Breast epithelium (tissue), 4 donors: ENCODE measurements at regions not wholly inside any gene's neighbourhood (a gene's known extent, or its start where the extent isn't known, plus 50 kb on each side); places are given as distances from the start of the nearest gene placed in this dataset.
"Not testable (repeated sequence)": the region's sequence is repeated elsewhere in the genome, so short reads cannot be mapped to it uniquely, and the experiment has no call there.

Experiments
- DNase-seq, 2 donors: peaks; one replicate each; pipeline ENCODE4 v3.0.0-alpha.2; 2019; ENCODE audit warnings: low spot score in 2 of 2
- H3K27ac ChIP-seq, 2 donors: fragments of 200-600 bp; sonication (generic) in 1 of 2; one replicate each; pipeline ENCODE4 v1.5.1; 2016 to 2019; ENCODE audit warnings: mild to moderate bottlenecking in 1 of 2
- H3K27me3 ChIP-seq, 2 donors: fragments of 200-600 bp; sonication (generic) in 1 of 2; one replicate each; pipeline versions ENCODE4 v1.5.1 to v1.6.0; 2017 to 2019; ENCODE audit warnings: control low read depth in 1 of 2, mild to moderate bottlenecking in 1 of 2
- H3K36me3 ChIP-seq: fragments of 200-600 bp; one replicate; pipeline ENCODE4 v1.5.1; 2019
- H3K4me1 ChIP-seq, 2 donors: fragments of 200-600 bp; sonication (generic); one replicate each; pipeline ENCODE4 v1.5.1; 2016 to 2019; ENCODE audit warnings: control low read depth in 1 of 2
- H3K4me3 ChIP-seq, 3 donors: fragments of 200-600 bp; sonication (generic); 1 replicate in 2 of 3; 2 replicates in 1 of 3; pipeline ENCODE4 v1.5.1; 2016 to 2019; ENCODE audit warnings: mild to moderate bottlenecking in 3 of 3, moderate library complexity in 2 of 3
- H3K9me3 ChIP-seq, 2 donors: fragments of 200-600 bp; sonication (generic) in 1 of 2; one replicate each; pipeline ENCODE4 v1.5.1; 2016 to 2019; ENCODE audit warnings: control low read depth in 1 of 2
- POLR2A ChIP-seq: fragments of 450-650 bp; IDR thresholded peaks from one replicate; pipeline ENCODE4 v1.6.1; 2016; ENCODE audit warnings: antibody characterized with exemption, mild to moderate bottlenecking, moderate library complexity
- POLR2AphosphoS5 ChIP-seq, 3 donors: sonication (generic); formaldehyde crosslinking; IDR thresholded peaks; one replicate each; pipeline ENCODE4 v1.6.1; 2017; ENCODE audit warnings: antibody characterized with exemption in 3 of 3
- intact Hi-C: fragments of 100-400 bp; cut with DNase I; formaldehyde crosslinking; loops from one replicate; pipeline ENCODE4 v1.15.1; 2023; ENCODE audit warnings: low total_unique reads
- TF ChIP-seq, protein P1 (sequence below), 3 donors: fragments of 450-650 bp; IDR thresholded peaks; one replicate each; pipeline ENCODE4 v1.5.1; 2016 to 2017; ENCODE audit warnings: antibody characterized with exemption in 3 of 3, mild to moderate bottlenecking in 3 of 3, moderate library complexity in 3 of 3

DNA sequence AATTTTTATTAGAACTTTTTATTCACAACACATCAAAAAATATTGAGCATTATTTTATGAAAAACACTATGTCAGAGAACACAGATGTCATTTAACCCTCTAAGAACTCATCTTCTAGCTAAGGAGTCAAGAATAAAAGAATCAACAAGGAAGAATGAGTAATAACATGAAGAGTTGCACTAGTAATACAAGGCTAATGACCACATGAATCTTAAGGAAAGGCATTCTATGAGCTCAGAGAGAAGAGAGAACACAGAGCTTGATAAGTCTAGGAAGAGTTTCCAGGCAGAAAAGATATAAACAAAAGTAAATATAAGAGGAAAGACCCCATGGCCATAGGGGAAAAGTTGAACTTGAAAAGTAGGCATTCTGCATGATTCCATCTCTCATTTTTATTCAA, 166.5 kb downstream of the MAIP1 start:
- intact Hi-C loops = no loop called here
- H3K4me1 ChIP-seq = no peaks in the 10 kb centered on the region
- no peak overlapping the region for H3K27ac ChIP-seq
- no peak overlapping the region for H3K4me3 ChIP-seq
- H3K36me3 ChIP-seq = no peaks in the 10 kb centered on the region
- H3K27me3 ChIP-seq = no peaks in the 10 kb centered on the region
- TF ChIP-seq POLR2A (no peak), POLR2AphosphoS5 (IDR thresholded peaks at IDR 0.05) (no peak)
- TF ChIP-seq, protein P1, sequence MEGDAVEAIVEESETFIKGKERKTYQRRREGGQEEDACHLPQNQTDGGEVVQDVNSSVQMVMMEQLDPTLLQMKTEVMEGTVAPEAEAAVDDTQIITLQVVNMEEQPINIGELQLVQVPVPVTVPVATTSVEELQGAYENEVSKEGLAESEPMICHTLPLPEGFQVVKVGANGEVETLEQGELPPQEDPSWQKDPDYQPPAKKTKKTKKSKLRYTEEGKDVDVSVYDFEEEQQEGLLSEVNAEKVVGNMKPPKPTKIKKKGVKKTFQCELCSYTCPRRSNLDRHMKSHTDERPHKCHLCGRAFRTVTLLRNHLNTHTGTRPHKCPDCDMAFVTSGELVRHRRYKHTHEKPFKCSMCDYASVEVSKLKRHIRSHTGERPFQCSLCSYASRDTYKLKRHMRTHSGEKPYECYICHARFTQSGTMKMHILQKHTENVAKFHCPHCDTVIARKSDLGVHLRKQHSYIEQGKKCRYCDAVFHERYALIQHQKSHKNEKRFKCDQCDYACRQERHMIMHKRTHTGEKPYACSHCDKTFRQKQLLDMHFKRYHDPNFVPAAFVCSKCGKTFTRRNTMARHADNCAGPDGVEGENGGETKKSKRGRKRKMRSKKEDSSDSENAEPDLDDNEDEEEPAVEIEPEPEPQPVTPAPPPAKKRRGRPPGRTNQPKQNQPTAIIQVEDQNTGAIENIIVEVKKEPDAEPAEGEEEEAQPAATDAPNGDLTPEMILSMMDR (IDR thresholded peaks at IDR 0.05) = no peak
- no peaks in the 10 kb centered on the region for H3K9me3 ChIP-seq
- DNase-seq = no peak

DNA sequence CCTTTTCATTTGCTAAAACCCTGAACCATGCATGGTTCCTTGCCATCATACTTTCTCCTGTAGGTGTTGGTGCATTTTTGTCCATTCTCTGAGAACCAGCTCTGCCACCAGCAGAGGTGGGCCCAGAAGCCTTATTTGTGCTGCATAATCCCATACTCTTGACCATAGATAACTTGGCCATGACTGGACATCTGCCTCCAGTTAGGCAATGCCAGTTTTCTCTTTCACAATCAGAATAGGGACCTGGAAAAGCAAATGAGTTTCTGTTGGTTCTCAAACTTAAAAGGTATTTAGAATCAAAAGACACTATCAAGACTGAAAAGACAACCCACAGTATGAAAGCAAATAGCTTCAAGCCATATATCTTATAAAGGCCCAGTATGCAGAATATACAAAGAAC, 167.3 kb downstream of the MAIP1 start:
- no peaks in the 10 kb centered on the region for H3K36me3 ChIP-seq
- H3K4me3 ChIP-seq = no peak overlapping the region
- no peak overlapping the region for H3K27ac ChIP-seq
- intact Hi-C loops = no loop called here
- no peaks in the 10 kb centered on the region for H3K9me3 ChIP-seq
- DNase-seq = no peak
- H3K27me3 ChIP-seq = no peaks in the 10 kb centered on the region
- no peaks in the 10 kb centered on the region for H3K4me1 ChIP-seq
- TF ChIP-seq, protein P1 (IDR thresholded peaks at IDR 0.05) = no peak
- TF ChIP-seq POLR2AphosphoS5 (IDR thresholded peaks at IDR 0.05) (no peak), POLR2A (no peak)

DNA sequence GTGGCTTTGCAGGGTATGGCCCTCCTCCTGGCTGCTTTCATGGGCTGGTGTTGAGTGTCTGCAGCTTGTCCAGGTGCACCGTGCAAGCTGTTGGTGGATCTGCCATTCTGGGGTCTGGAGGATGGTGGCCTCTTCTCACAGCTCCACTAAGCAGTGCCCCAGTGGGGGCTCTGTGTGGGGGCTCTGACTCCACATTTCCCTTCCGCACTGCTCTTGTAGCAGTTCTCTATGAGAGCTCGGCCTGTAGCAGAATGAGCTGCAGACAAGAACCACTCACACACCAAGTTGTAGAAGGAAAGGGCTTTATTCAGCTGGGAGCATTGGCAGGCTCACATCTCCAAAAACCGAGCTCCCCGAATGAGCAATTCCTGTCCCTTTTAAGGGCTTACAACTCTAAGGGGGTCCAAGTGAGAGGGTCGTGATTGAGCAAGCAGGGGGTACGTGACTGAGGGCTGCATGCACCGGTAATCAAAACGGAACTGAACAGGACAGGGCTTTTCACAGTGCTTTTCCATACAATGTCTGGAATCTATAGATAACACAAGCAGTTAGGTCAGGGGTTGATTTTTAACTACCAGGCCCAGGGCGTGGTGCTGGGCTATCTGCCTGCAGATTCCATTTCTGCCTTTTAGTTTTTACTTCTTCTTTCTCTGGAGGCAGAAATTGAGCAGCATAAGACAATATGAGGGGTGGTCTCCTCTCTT, 169.4 kb downstream of the MAIP1 start:
- H3K4me3 ChIP-seq, H3K27ac ChIP-seq, H3K27me3 ChIP-seq, H3K4me1 ChIP-seq, H3K9me3 ChIP-seq, intact Hi-C loops, DNase-seq, H3K36me3 ChIP-seq: not testable (repeated sequence)

DNA sequence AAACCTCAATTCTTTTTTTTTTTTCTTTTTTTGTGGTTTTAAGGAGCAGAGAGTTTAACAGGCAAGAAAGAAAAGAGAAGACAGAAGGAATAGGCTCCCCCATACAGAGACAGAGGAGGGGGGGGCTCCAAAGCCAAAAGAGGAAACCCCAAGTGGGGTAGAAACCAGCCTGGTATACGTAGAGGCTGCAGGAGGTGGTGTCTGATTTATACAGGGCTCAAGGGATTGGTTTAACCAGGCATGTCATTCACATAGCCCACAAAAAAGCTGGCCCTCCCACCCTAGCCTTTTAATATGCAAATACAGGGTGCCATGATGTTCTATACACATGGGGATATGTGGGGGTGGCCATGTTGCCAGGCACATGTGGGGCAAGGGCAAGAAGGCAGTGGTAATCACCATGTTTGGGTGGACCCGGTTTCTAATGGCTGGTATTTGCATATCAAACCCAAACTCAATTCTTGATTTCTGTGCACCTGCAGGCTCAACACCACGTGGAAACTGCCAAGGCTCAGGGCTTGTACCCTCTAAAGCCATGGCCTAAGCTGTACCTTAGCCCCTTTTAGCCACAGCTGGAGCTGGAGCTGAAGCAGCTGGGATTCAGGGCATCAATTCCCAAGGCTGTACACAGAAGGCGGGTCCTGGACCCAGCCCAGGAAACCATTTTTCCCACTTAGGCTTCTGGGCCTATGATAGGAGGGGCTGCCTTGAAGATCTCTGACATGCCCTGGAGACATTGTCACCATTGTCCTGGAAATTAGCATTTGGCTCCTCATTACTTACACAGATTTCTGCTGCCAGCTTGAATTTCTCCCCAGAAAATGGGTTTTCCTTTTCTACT, 170.3 kb downstream of the MAIP1 start:
- no peaks in the 10 kb centered on the region for H3K9me3 ChIP-seq
- H3K27me3 ChIP-seq = no peaks in the 10 kb centered on the region
- intact Hi-C loops = no loop called here
- no peak overlapping the region for H3K4me3 ChIP-seq
- no peak for DNase-seq
- no peaks in the 10 kb centered on the region for H3K4me1 ChIP-seq
- H3K27ac ChIP-seq = no peak overlapping the region
- TF ChIP-seq POLR2AphosphoS5 (IDR thresholded peaks at IDR 0.05) (no peak), POLR2A (no peak)
- TF ChIP-seq, protein P1 (IDR thresholded peaks at IDR 0.05) = no peak
- H3K36me3 ChIP-seq = no peaks in the 10 kb centered on the region

DNA sequence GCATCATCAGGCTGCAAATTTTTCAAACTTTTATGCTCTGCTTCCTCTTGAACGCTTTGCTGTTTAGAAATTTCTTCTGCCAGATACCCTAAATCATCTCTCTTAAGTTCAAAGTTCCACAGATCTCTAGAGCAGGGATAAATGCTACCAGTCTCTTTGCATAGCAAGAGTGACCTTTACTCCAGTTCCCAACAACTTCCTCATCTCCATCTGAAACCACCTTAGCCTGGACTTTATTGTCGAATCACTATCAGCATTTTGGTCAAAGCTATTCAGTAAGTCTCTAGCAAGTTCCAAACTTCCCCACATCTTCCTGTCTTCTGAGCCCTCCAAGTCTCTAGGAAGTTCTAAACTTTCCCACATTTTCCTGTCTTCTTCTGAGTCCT, 170.9 kb downstream of the MAIP1 start:
- H3K36me3 ChIP-seq, H3K4me1 ChIP-seq, DNase-seq, H3K9me3 ChIP-seq, H3K4me3 ChIP-seq, H3K27ac ChIP-seq, intact Hi-C loops, H3K27me3 ChIP-seq: not testable (repeated sequence)

DNA sequence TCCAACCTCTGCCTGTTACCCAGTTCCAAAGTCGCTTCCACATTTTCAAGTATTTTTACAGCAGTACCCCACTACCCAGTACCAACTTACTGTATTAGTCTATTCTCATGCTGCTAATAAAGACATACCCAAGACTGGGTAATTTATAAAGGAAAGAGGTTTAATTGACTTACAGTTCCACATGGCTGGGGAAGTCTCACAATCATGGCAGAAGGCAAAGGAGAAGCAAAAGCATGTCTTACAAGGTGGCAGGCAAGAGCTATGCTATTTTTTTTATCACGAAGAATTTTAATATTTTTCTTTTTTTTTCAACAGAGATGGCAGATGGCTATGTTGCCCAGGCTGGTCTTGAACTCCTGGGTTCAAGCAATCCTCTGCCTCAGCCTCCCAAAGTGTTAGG, 171.3 kb downstream of the MAIP1 start:
- H3K27ac ChIP-seq, H3K4me3 ChIP-seq, DNase-seq, intact Hi-C loops, H3K4me1 ChIP-seq, H3K36me3 ChIP-seq, H3K9me3 ChIP-seq, H3K27me3 ChIP-seq: not testable (repeated sequence)
